Endodermal cell (in vitro differentiated cells): ENCODE measurements at regions not wholly inside any gene's neighbourhood (a gene's known extent, or its start where the extent isn't known, plus 50 kb on each side); places are given as distances from the start of the nearest gene placed in this dataset.

Source experiments
- DNase-seq: peaks from one replicate; pipeline ENCODE4 v3.0.0-alpha.2; 2017
- H3K27ac ChIP-seq: 2 replicates; pipeline ENCODE4 v1.5.1; 2013; ENCODE audit warnings: mild to moderate bottlenecking, low read depth, low read length, moderate library complexity
- H3K27me3 ChIP-seq: 2 replicates; pipeline ENCODE4 v1.6.1; 2013; ENCODE audit warnings: mild to moderate bottlenecking, low read length, moderate library complexity; ENCODE audit not compliant: insufficient read depth, control insufficient read depth, poor library complexity, severe bottlenecking
- H3K36me3 ChIP-seq: 2 replicates; pipeline ENCODE4 v1.7.0; 2013; ENCODE audit warnings: mild to moderate bottlenecking, low read length, moderate library complexity; ENCODE audit not compliant: control insufficient read depth, insufficient read depth
- H3K4me1 ChIP-seq: one replicate; pipeline ENCODE4 v1.7.0; 2013; ENCODE audit warnings: low read length; ENCODE audit not compliant: control insufficient read depth, insufficient read depth
- H3K4me3 ChIP-seq: 2 replicates; pipeline ENCODE4 v1.5.1; 2013; ENCODE audit warnings: mild to moderate bottlenecking, low read length, moderate library complexity
- H3K9ac ChIP-seq: 2 replicates; pipeline ENCODE4 v1.6.1; 2013; ENCODE audit warnings: mild to moderate bottlenecking, low read length, moderate library complexity; ENCODE audit not compliant: poor library complexity, severe bottlenecking; ENCODE audit errors: extremely low read depth
- H3K9me3 ChIP-seq: 2 replicates; pipeline ENCODE4 v1.6.1; 2013; ENCODE audit warnings: mild to moderate bottlenecking, low read length, moderate library complexity; ENCODE audit not compliant: control insufficient read depth
- H3K27ac Mint-ChIP-seq: 2 replicates; pipeline ENCODE4 v1.8.0; 2020; ENCODE audit warnings: mixed read lengths
- H3K27me3 Mint-ChIP-seq: 2 replicates; pipeline ENCODE4 v1.8.0; 2021; ENCODE audit warnings: mild to moderate bottlenecking, mixed read lengths; ENCODE audit not compliant: insufficient read depth
- H3K36me3 Mint-ChIP-seq: 2 replicates; pipeline ENCODE4 v1.8.0; 2020; ENCODE audit warnings: low read depth, mixed read lengths
- H3K4me1 Mint-ChIP-seq: 2 replicates; pipeline ENCODE4 v1.8.0; 2020; ENCODE audit warnings: mixed read lengths
- H3K4me3 Mint-ChIP-seq: 2 replicates; pipeline ENCODE4 v1.8.0; 2020; ENCODE audit warnings: mild to moderate bottlenecking, moderate library complexity, mixed read lengths
- H3K9me3 Mint-ChIP-seq: 2 replicates; pipeline ENCODE4 v1.8.0; 2020; ENCODE audit warnings: mild to moderate bottlenecking, mixed read lengths
- WGBS, 2 experiments: methylation state at CpG; one replicate each; pipeline versions ENCODE4 v1.1.5 to v1.1.7; 2013; ENCODE audit warnings: missing lambda C conversion rate in 2 of 2, mixed read lengths in 1 of 2; ENCODE audit not compliant: insufficient coverage in 1 of 2, insufficient read length in 1 of 2; 5-methylcytosine and 5-hydroxymethylcytosine counted together
- TF ChIP-seq, protein P1 (sequence below): fragments of 200-600 bp; sonication (generic); conservative IDR thresholded peaks from 2 replicates; pipeline ENCODE4 v1.5.0; 2021; ENCODE audit warnings: antibody characterized with exemption, mild to moderate bottlenecking

DNA sequence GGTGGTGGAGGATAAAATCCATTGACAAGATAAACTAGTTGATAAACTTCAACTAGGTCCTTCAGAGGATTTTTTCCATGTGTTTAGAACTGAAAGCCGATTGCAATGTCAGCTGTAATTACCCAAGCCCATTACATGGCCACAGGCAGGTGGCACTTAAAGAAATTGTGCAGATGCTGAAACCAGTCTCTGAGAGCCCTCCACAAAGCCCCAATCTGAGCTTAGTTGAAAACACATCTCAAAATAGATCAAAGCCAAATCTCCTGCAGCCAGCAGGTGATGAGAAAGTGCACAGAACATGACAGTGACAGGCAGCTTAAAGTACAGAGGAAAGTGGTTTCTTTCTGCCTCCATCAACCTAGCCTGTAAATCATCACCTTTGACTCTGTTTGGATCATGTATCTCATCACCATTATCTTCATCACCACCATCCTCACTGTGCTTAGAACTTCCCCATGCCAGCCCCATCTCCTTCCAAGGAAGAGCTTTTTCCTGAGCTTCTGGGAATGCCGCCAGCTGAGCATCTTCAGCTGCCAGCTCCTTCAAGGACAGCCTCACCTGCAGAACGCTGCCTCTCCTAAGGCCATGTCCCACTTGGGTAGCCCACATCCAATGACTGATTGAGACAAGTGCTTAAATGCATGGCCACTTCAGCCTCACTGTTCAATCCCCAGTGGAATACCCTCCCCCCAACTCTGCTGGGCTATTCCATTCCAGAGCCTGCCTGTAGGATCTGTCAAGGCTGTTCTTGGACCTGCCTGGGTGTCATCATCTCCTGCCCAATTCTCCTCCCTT, 219.5 kb upstream of the TMEM132C start:
- Mint-ChIP-seq H3K27ac (no peak overlapping the region), H3K36me3 (no peaks in the 10 kb centered on the region), H3K4me1 (no peaks in the 10 kb centered on the region), H3K27me3 (peaks cover 41% of the 10 kb centered on the region), H3K4me3 (no peak overlapping the region), H3K9me3 (peaks cover 3% of the 10 kb centered on the region)
- H3K4me3 ChIP-seq, result no peak overlapping the region
- H3K27me3 ChIP-seq, result peaks cover 70% of the 10 kb centered on the region
- H3K27ac ChIP-seq, result no peak overlapping the region
- no peaks in the 10 kb centered on the region for H3K4me1 ChIP-seq
- H3K9ac ChIP-seq, result no peak overlapping the region
- H3K9me3 ChIP-seq, result no peaks in the 10 kb centered on the region
- no peak for DNase-seq
- H3K36me3 ChIP-seq, result no peaks in the 10 kb centered on the region
- WGBS, 2 experiments, result 92 to 93% methylated on average over 3 of the region's 3 CpGs
- TF ChIP-seq, protein P1, sequence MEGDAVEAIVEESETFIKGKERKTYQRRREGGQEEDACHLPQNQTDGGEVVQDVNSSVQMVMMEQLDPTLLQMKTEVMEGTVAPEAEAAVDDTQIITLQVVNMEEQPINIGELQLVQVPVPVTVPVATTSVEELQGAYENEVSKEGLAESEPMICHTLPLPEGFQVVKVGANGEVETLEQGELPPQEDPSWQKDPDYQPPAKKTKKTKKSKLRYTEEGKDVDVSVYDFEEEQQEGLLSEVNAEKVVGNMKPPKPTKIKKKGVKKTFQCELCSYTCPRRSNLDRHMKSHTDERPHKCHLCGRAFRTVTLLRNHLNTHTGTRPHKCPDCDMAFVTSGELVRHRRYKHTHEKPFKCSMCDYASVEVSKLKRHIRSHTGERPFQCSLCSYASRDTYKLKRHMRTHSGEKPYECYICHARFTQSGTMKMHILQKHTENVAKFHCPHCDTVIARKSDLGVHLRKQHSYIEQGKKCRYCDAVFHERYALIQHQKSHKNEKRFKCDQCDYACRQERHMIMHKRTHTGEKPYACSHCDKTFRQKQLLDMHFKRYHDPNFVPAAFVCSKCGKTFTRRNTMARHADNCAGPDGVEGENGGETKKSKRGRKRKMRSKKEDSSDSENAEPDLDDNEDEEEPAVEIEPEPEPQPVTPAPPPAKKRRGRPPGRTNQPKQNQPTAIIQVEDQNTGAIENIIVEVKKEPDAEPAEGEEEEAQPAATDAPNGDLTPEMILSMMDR, result no peak

DNA sequence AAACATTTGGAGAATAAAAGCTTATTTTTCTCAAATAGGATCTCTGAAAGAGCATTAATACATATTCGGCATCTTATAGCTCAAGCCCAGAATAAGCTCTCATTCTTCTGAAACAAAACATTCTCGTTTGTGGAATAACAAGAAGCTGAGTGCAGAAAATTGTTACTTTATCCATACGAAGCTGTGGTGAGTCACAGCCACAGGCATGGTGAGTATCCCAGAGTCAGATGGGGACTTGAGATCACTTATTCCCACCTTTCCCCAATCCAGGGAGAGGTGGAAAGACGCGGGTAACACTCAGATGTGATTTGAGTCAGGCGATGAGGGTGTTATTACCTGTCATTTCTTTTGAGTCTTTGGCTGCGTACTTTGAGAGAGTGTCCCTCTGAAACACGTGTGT, 214.6 kb upstream of the TMEM132C start:
- peaks cover 34% of the 10 kb centered on the region for H3K27me3 Mint-ChIP-seq
- H3K27ac Mint-ChIP-seq, result no peak overlapping the region
- Histone ChIP-seq H3K4me1 (no peaks in the 10 kb centered on the region), H3K9me3 (no peaks in the 10 kb centered on the region), H3K27me3 (peaks cover 58% of the 10 kb centered on the region), H3K9ac (no peak overlapping the region), H3K36me3 (no peaks in the 10 kb centered on the region), H3K4me3 (no peak overlapping the region), H3K27ac (no peak overlapping the region)
- 81 to 91% methylated on average over 6 to 8 of the region's 8 CpGs for WGBS, 2 experiments
- TF ChIP-seq, protein P1, result no peak
- H3K36me3 Mint-ChIP-seq, result no peaks in the 10 kb centered on the region
- H3K4me1 Mint-ChIP-seq, result peaks cover 7% of the 10 kb centered on the region
- DNase-seq, result no peak
- H3K4me3 Mint-ChIP-seq, result no peak overlapping the region
- H3K9me3 Mint-ChIP-seq, result no peaks in the 10 kb centered on the region

DNA sequence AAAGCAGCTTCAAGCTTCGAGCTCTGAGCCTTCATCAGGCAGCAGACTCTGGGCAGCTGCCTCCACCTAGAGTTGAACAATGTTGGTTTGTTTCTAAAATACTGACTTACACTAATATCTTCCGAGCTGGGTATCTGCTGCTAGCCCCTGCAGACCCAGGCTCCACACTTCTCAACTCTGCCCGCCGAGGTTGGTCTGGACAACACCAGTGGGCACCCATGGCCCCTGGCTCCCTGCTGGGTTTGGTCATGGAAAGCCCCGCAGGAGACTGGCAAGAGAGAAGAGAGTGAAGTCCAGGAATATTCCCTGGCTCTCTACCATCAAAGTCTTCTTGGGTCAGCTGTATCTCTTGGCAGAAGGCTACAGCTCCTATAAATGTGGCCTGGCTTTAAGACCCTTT, 214.2 kb upstream of the TMEM132C start:
- no peaks in the 10 kb centered on the region for H3K36me3 Mint-ChIP-seq
- H3K27me3 ChIP-seq, result peaks cover 54% of the 10 kb centered on the region
- no peak overlapping the region for H3K27ac Mint-ChIP-seq
- H3K4me1 Mint-ChIP-seq, result peaks cover 7% of the 10 kb centered on the region
- H3K9me3 ChIP-seq, result no peaks in the 10 kb centered on the region
- no peak overlapping the region for H3K9ac ChIP-seq
- DNase-seq, result no peak
- no peaks in the 10 kb centered on the region for H3K36me3 ChIP-seq
- no peaks in the 10 kb centered on the region for H3K9me3 Mint-ChIP-seq
- peaks cover 32% of the 10 kb centered on the region for H3K27me3 Mint-ChIP-seq
- 94 to 100% methylated on average over 4 to 5 of the region's 5 CpGs for WGBS, 2 experiments
- no peak overlapping the region for H3K27ac ChIP-seq
- H3K4me3 Mint-ChIP-seq, result no peak overlapping the region
- TF ChIP-seq, protein P1, result no peak
- H3K4me1 ChIP-seq, result no peaks in the 10 kb centered on the region
- H3K4me3 ChIP-seq, result no peak overlapping the region
